WI38 (cell line): ENCODE measurements at regions not wholly inside any gene's neighbourhood (a gene's known extent, or its start where the extent isn't known, plus 50 kb on each side); places are given as distances from the start of the nearest gene placed in this dataset.

Experiments used
- H3K4me3 ChIP-seq: 2 replicates; pipeline ENCODE4 v1.5.1; 2011; ENCODE audit warnings: low read depth, mild to moderate bottlenecking, control low read depth, low read length
- CTCF ChIP-seq: IDR thresholded peaks from 2 replicates; pipeline ENCODE4 v1.5.1; 2012; ENCODE audit warnings: low read depth, mild to moderate bottlenecking, control low read depth, low read length

DNA sequence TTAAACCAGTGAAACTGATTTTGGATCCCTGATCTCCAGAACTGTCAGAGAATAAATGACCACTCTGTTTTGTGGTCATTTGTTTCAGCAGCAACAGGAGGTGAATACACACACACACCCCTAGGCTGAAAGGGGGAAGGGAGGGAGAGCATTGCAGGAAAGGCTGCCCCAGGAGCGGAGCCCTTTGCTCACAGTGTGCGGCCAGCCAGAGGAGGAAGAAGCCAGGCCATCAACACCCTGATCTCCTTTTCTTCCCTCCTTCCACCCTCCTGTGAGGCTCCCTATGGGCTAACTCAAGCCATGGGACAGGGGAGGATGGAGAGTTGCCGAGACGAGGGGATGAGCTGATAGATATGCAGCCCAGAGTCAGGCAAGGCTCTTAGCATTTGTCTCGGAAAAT is 211.9 kb downstream of the TBX5 start:
- TF ChIP-seq CTCF, result no peak
- H3K4me3 ChIP-seq, result no peak overlapping the region

GRCh38 chr12:114193474-114193873 is 212.5 kb downstream of the TBX5 start:
- H3K4me3 ChIP-seq, result no peak overlapping the region
- no peak for TF ChIP-seq CTCF

DNA sequence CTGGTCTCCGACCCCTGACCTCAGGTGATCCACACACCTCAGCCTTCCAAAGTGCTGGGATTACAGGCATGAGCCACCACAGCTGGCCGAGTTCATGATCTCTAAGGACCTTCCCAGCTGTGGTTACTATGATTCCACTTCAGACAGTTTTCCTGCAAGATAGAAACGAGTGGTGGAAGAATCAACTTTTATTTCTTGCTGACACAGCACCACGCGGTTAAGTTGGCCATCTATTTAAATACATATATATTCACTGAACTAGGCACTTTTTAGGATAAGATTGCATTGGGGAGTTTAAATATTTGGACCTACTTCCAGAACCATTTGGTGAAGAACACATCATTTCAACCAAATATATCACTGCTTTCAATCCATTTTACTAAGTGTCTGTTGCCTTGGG is 213.4 kb downstream of the TBX5 start:
- H3K4me3 ChIP-seq, result no peak overlapping the region
- no peak for TF ChIP-seq CTCF

GRCh38 chr12:114192013-114192412 is 213.9 kb downstream of the TBX5 start:
- no peak for TF ChIP-seq CTCF
- H3K4me3 ChIP-seq, result no peak overlapping the region

DNA sequence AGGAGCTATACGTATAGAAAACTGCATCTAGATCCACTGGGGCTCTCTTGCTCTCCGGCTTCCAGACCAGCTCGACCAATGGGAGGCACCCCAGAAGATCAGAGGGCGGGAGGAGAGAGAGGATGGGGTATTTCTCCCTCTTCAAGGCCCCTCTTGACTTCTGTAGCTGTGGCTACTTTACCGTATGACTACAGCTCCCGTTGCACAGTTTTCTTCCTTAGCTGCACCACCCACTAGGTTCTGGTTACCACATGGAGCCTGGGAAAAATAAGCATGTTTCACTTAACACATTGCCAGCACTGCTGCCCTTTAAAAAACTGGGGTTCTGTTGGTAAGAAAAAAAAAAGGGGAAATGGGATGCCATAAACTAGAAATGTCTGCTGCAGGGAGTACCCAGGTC is 214.4 kb downstream of the TBX5 start:
- no peak for TF ChIP-seq CTCF
- no peak overlapping the region for H3K4me3 ChIP-seq

GRCh38 chr12:114190971-114191370 is 215.0 kb downstream of the TBX5 start:
- no peak for TF ChIP-seq CTCF
- H3K4me3 ChIP-seq, result no peak overlapping the region

GRCh38 chr12:114189266-114189665 is 216.7 kb downstream of the TBX5 start:
- H3K4me3 ChIP-seq, result no peak overlapping the region
- no peak for TF ChIP-seq CTCF
